GF-D8 (cell line): ENCODE measurements at regions not wholly inside any gene's neighbourhood (a gene's known extent, or its start where the extent isn't known, plus 50 kb on each side); places are given as distances from the start of the nearest gene placed in this dataset.
"Not testable (repeated sequence)": the region's sequence is repeated elsewhere in the genome, so short reads cannot be mapped to it uniquely, and the experiment has no call there.

Experiments used
- DNase-seq: peaks from one replicate; lab custom pipeline; 2025; lab: John Stamatoyannopoulos, UW

GRCh38 chr12:38384816-38385378, 68.3 kb downstream of the ALG10B start:
- DNase-seq, result no peak

- no peak for DNase-seq
These were observed 68.9 kb downstream of the ALG10B start for GRCh38 chr12:38385486-38385885.

GRCh38 chr12:38386205-38386985, 69.8 kb downstream of the ALG10B start:
- DNase-seq, result no peak

GRCh38 chr12:38389614-38390013, 73.0 kb downstream of the ALG10B start:
- no peak for DNase-seq

- no peak for DNase-seq
These were observed 74.4 kb downstream of the ALG10B start for GRCh38 chr12:38391007-38391406.

GRCh38 chr12:38392554-38393144, 76.1 kb downstream of the ALG10B start:
- DNase-seq, result no peak

GRCh38 chr12:38399711-38400206, 83.2 kb downstream of the ALG10B start:
- no peak for DNase-seq

GRCh38 chr12:38402811-38403210, 86.2 kb downstream of the ALG10B start:
- DNase-seq, result no peak

GRCh38 chr12:38409511-38409910, 92.9 kb downstream of the ALG10B start:
- no peak for DNase-seq

GRCh38 chr12:38411426-38411825, 94.9 kb downstream of the ALG10B start:
- DNase-seq, result peak; percentile 1

GRCh38 chr12:38411946-38412345, 95.4 kb downstream of the ALG10B start:
- no peak for DNase-seq

- no peak for DNase-seq
These were observed 100.5 kb downstream of the ALG10B start for GRCh38 chr12:38417101-38417500.

- DNase-seq, result no peak
These were observed 107.9 kb downstream of the ALG10B start for GRCh38 chr12:38424436-38424835.

GRCh38 chr12:38427442-38427841, 110.9 kb downstream of the ALG10B start:
- no peak for DNase-seq

- no peak for DNase-seq
These were observed 115.3 kb downstream of the ALG10B start for GRCh38 chr12:38431921-38432320.

GRCh38 chr12:38441871-38442281, 125.3 kb downstream of the ALG10B start:
- not testable (repeated sequence) for DNase-seq

GRCh38 chr12:38445040-38445439, 128.5 kb downstream of the ALG10B start:
- no peak for DNase-seq

GRCh38 chr12:38448991-38449390, 132.4 kb downstream of the ALG10B start:
- DNase-seq, result no peak

- DNase-seq, result no peak
These were observed 140.1 kb downstream of the ALG10B start for GRCh38 chr12:38456537-38457120.

- no peak for DNase-seq
These were observed 148.4 kb downstream of the ALG10B start for GRCh38 chr12:38465020-38465419.

- no peak for DNase-seq
These were observed 153.1 kb downstream of the ALG10B start for GRCh38 chr12:38469715-38470114.

GRCh38 chr12:38477340-38478090, 160.9 kb downstream of the ALG10B start:
- no peak for DNase-seq
